ENCODE measurements at regions not wholly inside any gene's neighbourhood (a gene's known extent, or its start where the extent isn't known, plus 50 kb on each side); places are given as distances from the start of the nearest gene placed in this dataset.

DNA sequence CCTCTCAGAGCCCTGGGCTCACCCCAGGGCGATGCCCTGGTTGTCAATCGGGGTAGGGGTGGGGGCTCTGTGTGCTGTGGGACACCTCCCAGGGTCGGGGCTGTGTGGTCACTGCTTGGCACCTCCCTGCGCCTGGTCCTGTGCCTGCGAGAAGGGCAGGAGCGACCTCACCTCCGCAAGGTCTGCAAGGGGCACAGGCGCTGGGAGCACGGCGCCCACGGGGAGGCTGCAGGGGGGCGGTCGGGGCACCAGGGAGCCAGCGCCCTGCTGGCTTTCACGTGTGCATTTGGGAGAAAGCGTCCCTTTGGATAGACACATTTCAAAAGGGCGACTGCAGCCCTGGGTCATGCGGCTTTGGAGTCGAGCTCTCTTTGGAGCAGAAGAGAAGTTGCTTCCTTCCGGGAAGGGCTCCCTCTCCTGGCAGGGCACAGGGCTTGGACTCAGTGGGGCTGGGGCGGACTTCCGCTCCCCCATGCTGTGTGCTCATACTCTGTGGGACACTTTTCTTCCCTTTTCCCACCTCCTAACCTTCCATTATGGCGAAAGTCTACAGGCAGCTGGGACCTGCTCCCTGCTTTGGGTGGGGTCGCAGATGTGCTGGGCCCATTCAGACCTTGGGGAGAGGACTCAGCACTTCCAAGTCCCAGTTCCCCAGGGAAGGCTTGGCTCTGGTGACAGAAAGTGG lies 52.9 kb upstream of the SLC28A3 start:
- no peak for DNase-seq (ENCODE audit: low spot score)

DNA sequence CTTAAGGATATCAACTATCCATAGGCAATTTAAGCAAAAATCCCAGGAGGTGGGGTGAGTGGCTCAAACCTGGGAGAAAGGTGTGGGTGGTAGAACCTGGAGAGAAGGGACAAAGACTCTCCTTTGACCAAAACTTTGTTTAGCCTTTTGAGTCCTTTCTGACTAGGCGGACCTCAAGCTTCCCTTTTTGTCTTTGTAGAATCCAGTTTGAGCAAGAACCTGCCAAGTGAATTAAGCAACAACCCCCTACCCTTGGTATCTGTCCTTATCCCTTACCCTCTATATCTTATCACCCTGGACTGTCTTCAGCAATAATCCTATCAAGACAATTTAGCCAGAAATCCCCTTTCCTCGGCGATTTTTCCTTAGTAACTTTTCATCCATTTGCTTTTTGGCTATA lies 53.5 kb upstream of the SLC28A3 start:
- DNase-seq (ENCODE audit: low spot score): no peak

DNA sequence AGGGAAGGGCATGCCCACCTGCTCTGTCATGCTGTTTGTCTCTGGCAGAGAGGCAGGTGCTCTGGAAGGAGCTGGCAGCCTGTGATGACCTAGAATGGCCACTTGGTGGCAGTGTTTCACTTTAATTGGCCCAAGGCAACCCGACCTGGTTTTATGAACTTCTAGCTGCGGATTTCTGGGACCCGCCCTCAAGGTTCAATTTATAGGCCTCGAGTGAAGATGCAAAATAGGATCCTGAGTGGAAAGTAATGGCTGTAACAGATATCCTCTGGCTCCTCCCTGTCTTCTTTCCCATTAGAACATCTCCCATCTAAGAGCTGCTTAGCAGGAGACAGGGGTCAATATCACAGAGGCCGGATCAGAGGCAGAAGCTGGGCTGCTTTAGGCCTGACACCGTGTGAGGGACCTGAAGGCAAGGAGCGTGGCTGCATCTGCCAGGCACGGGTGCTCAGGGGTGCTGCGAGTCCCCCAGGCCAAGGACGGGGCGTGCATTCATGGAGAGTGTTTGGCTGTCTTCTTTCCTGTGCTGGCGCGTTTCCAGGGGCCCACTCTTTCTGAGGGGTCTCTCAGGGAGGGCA lies 56.7 kb upstream of the SLC28A3 start:
- peak; percentile 61 for DNase-seq (ENCODE audit: low spot score)

DNA sequence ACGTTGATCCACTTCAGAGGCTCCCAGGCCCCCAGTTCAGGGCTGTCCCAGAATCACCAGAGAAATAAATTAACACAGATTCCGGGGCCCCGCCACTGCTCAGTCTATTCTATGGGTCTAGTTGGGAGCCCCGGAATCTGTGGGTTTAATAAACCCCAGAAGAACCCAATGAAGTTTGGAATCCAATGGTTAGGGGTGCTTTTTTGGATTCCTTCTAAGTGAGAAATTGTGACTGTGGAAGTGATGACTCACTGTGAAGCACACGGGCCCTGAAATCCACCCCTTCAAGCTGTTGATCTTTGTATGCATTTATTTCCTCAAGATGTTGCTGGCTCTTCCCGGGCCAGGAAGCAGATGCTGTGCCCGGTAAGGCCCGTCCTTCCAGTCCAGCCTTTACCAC lies 57.3 kb upstream of the SLC28A3 start:
- no peak for DNase-seq (ENCODE audit: low spot score)

DNA sequence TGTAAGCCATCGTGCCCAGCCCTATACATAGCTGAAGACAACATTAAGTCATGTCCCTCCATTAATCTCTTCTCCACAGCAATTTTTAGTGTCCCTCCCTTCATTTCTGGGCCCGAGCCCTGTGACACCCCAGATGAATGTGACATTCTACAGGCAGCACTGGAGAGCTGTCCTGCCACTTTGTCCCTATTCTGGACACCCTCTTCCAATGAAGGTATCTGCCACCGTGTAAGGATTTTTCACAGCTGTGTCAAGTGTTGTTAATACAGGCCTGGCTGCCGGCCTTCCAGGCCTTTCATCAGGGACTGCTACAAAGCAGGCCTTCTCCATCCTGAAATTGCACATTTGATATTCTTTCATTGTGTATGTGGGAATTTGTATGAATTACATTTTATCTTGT lies 62.0 kb upstream of the SLC28A3 start:
- DNase-seq (ENCODE audit: low spot score): no peak

DNA sequence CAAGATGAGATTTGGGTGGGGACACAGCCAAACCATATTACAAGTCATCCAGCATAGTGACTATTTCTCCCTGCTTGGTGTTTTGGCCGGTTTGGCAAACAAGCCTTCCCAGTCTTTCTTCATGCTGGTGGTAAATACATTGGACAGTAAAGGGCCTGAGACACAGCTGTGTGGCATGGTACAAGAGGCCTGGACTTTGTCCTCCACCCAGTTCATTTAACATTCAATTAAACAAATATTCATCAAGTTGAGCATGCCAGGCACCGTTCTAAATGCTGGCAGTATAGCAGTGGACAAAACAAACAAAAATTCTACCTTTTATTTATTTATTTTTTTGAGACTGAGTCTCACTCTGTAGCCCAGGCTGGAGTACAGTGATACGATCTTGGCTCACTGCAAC lies 62.7 kb upstream of the SLC28A3 start:
- no peak for DNase-seq (ENCODE audit: low spot score)

DNA sequence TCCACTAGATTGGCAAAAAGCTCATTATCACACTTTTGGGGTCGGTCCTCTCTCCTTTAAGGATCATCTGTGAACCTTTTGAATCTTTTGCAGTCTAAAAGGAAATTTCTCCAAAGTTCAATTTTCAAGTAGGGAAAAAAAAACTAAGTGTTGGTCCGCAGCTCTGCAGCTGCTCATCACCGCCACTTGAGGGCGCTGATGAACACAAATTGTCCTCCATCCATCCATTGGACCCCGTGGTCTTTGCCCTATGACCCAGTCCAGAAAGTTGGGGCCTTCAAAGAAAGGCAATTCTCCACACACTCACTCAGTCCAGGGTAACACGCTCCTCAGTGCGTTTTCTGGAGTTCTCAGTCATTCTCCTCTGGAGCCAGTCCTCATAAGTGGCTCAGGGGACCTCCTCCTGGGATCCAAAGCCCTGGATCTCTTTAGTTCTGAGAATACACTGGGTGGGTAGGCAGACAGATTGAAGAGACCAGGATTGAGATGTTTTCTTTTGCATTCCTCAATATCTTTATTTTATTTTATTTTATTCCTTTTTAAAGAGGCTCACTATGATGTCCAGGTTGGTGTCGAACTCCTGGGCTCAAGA lies 63.6 kb upstream of the SLC28A3 start:
- DNase-seq (ENCODE audit: low spot score): peak; percentile 32

DNA sequence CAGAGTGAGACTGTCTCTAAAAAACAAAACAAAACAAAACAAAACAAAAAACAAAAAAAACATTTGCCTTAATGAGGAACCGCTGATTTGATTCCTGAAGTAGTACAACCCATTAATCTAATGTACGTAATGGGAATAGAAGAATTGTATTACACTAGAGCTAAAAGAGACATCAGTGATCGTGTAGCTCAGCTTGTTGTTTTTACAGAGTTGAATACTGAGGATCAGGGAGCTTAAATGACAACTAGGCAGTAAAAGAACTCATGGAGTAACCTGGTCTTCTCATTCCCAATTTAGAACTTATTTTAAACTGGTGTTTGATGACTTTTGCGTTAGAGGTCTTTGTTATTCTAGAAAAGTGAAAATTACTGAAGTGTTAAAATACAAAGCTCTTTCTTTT lies 65.1 kb upstream of the SLC28A3 start:
- DNase-seq (ENCODE audit: low spot score): no peak

DNA sequence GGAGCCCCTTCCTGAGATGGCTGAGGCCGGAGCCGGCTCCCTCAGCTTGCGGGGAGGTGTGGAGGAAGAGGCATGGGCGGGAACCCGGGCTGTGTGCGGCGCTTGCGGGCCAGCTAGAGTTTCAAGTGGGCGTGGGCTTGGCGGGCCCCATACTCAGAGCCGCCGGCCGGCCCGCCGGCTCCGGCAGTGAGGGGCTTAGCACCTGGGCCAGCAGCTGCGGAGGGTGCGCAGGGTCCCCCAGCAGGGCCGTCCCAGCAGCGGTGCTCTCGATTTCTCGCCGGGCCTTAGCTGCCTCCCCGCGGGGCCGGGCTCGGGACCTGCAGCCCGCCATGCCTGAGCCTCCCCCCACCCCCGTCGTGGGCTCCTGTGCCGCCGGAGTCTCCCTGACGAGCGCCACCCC lies 67.9 kb upstream of the SLC28A3 start:
- no peak for DNase-seq (ENCODE audit: low spot score)

DNA sequence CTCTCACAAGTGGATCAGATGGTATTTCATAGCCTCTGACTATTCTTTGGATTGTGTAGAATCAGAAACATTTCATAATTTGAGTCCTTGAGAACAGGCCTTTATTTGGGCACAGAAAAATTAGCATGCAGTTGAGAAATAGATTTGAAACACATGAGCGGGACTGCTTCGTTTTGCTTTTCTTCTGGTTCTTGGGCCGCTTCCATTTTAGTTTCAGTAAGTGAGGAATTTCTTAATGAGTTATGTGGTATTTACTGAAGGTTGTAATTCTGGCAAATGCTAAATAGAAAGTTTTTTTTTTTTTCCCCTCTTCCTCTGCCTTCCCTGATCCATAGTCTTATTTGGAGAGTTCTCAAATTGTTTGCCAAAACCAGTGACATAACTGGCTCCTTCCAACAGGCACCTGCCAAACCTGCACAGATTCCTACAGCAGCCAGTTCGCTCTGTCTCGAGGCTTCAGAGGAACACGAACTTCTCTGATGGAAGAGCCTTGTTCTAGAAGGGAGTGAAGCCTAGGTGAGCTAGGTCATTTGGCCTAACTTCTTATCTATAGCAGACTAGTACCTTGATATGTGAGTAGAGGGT lies 71.2 kb upstream of the SLC28A3 start:
- DNase-seq (ENCODE audit: low spot score): no peak

DNA sequence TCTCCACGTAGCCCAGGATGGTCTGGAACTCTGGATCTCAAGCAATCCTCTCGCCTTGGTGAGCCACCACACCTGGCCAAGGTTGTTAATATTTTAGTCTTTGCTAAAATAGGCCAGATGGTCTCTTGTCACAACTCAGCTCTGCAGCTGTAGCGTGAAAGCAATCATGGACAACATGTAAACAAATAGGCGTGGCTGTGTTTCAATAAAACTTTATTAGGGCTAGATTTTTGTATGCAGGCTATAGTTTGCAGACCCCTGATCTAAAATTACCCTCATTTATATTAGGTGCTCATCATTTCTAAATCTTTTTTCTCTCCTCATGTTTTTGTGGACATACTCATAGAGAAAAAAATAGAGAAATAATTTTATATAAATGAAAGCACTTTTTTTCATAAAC lies 72.1 kb upstream of the SLC28A3 start:
- no peak for DNase-seq (ENCODE audit: low spot score)

DNA sequence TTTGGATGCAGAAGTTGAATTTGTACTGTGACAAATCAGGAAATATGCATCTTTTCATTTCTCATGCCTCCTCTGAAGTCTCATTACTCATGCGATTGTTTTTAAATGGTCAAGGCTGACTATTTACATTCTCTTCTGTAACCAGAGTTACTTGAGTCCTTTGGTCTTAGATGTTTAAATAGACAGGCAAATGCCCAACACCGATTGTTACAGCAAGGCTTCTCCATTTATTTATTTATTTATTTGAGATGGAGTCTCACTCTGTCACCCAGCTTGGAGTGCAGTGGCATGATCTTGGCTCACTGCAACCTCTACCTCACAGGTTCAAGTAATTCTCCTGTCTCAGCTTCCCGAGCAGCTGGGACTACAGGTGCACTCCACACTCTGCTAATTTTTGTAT lies 72.7 kb upstream of the SLC28A3 start:
- DNase-seq (ENCODE audit: low spot score): no peak

DNA sequence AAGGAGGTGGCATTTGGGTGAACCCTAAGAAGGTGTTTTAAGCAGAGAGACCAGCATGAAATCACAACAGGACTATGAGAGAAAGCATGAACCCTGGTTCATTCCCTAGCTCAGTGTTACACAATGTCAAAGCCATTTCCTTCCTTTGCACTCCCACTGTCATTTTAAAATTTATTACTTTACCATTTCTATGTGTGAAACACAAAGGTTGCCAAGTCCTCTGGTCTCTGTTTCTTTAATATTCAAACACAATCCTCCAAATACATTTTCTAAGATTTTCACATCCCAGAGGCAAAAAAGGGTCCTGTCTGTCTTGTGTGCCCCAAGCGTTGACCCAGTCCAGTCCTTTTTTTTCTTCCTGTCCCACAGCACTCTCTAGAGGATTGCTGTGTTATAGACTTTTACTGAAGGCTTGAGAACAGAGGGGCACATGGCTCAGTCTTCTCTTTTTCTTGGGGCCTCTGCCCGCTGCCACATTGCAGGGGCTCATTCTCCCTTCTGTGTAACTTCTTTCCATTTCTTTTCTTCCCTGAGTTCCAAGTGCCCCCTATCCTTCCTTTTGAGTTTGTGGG lies 78.6 kb upstream of the SLC28A3 start:
- no peak for DNase-seq (ENCODE audit: low spot score)

DNA sequence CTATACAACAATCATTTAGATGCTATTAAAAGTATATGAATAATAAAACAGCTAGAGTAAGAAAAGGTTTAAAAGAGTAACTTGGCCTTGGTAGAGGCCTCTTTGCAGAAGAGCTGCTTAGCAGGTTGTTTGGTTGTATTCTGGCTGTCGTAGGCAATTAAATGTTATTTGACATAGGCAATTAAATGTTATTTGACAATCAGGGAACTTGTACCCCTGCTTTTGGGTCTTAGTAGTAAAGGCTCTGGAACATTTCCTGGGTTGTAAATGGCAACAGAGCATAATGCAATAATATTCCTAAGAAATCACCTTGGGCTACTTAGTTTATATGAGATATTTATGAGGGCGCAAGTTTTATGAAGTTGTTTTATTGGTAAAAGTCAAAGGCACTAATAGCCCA lies 84.4 kb upstream of the SLC28A3 start:
- no peak for DNase-seq (ENCODE audit: low spot score)

DNA sequence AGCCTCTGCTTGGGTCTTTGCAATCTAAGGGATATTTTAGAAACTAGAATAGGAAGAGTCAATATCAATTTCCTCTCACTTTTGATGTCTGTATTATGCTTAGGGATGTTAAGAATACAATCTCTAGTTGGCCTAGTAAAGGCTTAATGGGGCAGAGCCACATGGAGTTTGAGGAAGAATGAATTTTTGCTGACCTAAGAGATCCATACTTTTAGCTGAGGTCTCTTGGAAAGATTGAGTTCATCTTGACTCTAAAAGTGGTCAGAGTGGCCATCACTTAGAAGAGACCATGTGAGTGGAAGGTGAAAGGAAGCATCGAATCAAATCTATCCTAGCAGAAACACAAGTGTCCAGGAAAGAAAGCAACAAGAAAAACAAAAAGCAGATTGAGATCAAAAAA lies 92.2 kb upstream of the SLC28A3 start:
- no peak for DNase-seq (ENCODE audit: low spot score)

DNA sequence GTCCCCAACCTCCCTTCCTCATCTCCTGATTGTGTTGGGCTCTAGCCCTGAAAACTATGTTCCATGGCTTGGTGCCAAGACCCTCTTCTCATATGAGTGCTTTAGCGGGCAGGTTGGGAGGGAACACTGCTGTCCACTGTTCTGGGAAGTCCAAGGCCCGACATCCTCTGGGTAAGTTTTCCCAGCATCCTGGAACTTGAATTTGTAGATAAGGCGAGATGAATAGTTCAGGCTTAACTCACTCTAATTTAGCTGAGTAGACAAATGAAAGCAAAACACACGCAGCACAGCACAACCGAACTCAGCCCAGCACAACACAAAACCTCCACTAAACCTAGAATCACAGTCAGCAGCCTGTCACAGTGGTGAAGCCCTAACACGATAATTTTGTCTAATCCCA lies 95.3 kb upstream of the SLC28A3 start:
- no peak for DNase-seq (ENCODE audit: low spot score)

DNA sequence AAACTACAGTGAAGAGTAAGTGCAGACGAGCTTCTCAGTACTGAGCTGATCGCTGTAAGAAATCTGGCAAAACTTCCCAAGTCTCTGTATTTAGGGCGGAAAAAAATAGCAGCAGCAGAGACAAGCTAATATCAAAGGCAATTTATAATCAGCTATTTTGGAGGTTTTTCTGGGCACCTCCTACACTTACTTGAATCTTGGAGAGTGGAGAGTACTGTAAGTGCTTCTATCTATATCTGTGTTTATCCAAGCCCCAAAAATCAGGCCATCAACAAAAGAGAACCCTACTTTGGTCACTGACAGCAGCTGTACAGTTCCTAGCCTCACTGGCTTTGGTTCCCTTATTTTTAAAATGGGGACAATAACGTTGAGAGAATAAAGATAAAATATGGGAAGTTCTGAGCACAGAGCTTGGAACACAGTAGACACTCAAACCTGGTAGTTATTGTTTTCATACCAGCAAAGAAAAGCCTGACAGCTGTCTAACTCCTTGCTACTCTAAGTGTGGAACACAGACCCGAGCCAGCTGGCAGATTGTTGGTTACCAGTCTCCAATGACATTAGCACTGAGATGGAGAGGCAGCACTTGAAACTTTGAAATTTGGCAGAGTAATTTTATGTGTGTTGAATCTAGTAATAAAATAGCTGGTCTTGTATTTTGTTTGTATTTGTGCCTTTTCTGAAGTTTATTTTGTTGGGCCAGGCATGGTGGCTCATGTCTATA lies 96.0 kb upstream of the SLC28A3 start:
- DNase-seq (ENCODE audit: low spot score): no peak

DNA sequence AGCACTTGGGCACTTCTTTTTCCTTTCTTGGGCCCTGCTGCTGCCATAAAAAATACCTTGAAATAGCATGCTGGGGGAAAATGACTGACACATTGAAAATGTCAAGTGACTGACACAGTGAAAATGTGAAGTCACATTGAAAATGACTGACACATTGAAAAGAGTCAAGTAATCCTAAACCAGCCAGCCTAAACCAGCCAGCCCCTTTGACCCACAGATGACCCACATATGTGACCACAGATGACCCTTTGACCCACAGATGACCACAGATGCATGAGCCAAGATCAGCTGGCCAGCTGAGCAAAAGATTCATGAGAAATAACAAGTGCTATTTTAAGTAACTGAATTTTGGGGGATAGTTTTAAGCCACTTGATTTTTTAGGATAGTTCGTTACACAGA lies 97.8 kb upstream of the SLC28A3 start:
- no peak for DNase-seq (ENCODE audit: low spot score)

DNA sequence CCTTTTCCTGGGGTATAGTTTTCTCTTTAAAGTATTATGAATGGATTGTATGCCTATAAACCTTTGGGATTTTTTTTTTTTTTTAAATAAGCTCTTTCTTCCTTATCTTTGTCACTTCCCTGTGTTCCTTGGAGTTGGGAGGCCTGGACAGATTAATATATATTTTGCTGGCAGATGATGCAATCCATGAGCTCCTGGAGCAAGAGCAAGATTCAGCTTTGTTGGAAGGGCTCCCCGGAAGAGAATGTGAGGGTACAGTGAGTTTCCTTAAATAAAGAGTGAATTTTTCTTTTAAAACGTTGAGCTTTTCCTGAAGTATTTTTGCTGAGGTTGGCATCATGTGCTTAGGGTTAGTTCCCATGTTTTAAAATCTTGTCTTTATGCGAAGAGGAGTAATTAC lies 98.7 kb upstream of the SLC28A3 start:
- DNase-seq (ENCODE audit: low spot score): no peak

DNA sequence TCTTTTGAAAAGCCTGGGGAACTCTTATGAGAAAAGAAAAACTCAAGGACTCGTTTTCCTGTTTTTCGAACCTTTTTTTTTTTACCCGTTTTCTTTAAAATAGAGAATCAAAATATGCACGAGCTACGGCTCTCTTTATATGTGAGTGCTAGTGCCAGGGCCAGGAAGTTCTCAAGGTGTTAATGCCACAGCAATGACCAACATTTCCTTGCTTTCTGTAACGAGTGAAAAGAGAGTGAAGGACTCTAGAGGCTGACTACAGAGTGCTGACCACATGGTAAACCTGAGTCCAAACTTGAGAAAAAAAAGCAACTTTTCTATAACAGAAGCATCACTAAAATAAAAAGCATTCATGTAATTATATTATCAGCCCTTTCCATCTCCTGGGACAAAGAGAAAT lies 102.2 kb upstream of the SLC28A3 start:
- DNase-seq (ENCODE audit: low spot score): no peak

DNA sequence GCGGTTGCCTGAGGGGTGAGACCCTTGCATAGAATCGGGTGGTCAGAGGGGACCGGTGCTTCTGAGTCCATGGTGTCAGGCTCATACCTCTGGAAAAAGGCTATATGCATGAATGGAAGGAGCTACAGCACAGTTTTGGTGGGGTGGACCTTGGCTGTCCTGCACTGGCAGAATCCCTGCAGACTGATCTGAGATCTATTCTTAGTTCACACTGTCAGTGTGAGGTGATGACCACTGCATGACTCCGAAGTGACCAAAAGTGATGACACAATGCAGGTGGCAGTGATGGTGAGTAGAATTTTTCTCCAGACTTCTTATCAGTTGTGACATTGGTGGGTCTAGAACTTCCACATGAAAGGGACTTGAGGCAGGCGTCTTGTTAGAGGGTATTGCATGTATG lies 105.2 kb upstream of the SLC28A3 start:
- no peak for DNase-seq (ENCODE audit: low spot score)

DNA sequence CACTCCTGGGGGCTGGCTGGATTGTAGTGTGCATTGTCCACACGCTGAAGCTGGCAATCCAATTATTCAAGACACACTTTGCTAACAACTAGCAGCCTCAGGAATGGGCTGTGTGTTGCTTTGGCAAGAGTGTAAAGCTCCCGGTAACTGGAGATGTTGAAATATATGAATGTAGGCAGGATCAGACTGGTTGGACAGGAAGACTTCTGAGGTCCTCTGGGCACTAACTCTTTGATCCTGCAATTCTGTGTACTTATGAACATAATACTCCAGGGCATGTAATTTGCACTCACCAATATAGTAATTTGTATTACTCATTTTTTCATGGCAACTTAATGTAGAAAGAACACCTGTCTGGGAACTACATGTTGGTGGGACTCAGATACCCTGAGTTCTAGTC lies 106.7 kb upstream of the SLC28A3 start:
- DNase-seq (ENCODE audit: low spot score): no peak

DNA sequence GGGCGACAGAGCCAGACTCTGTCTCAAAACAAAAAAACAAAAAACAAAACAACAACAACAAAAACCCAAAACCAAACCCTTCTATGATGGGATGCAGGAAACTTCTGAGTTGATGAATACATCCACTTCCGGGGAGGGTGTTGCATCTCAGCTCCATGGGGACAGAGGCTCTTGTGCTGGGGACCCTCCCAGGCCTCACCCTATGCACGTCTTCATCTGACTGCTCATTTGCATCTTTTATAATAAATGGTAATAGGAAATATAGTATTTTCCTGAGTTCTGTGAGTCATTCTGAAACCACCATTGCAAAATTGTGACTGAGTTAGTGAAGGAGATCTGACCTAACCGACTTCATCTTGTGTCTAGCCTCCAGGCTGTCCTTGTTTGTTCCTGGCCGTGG lies 109.5 kb upstream of the SLC28A3 start:
- no peak for DNase-seq (ENCODE audit: low spot score)

Data from germinal center (tissue), 1 donor.